Upper lobe of right lung (tissue), 1 donor: ENCODE measurements at regions not wholly inside any gene's neighbourhood (a gene's known extent, or its start where the extent isn't known, plus 50 kb on each side); places are given as distances from the start of the nearest gene placed in this dataset.
"Not testable (repeated sequence)": the region's sequence is repeated elsewhere in the genome, so short reads cannot be mapped to it uniquely, and the experiment has no call there.

Experiments
- ATAC-seq: fragments of 200-7000 bp; cut with Tn5 transposase; one replicate; pipeline ENCODE4 v1.9.1; 2020; ENCODE audit warnings: mild to moderate bottlenecking, moderate library complexity
- DNase-seq: peaks from one replicate; pipeline ENCODE4 v3.0.0-alpha.2; 2020
- H3K27ac ChIP-seq: fragments of 200-600 bp; one replicate; pipeline ENCODE4 v1.8.0; 2022
- H3K27me3 ChIP-seq: fragments of 200-600 bp; one replicate; pipeline ENCODE4 v1.8.0; 2022; ENCODE audit warnings: mild to moderate bottlenecking
- H3K36me3 ChIP-seq: fragments of 200-600 bp; one replicate; pipeline ENCODE4 v1.8.0; 2022
- H3K4me1 ChIP-seq: fragments of 200-600 bp; one replicate; pipeline ENCODE4 v1.8.0; 2022
- H3K4me3 ChIP-seq: fragments of 200-600 bp; one replicate; pipeline ENCODE4 v1.8.0; 2022; ENCODE audit warnings: mild to moderate bottlenecking
- H3K9me3 ChIP-seq: fragments of 200-600 bp; one replicate; pipeline ENCODE4 v1.8.0; 2022
- CTCF ChIP-seq: fragments of 200-600 bp; IDR thresholded peaks from one replicate; pipeline ENCODE4 v1.8.0; 2022; ENCODE audit warnings: antibody characterized with exemption
- intact Hi-C: fragments of 100-400 bp; cut with DNase I; formaldehyde crosslinking; loops from one replicate; pipeline ENCODE4 v1.11.0; 2022
- donor health status: DM: no; HTN: yes; CAD: no; lungs with severe emphysema.

- no peak for TF ChIP-seq CTCF
- Histone ChIP-seq H3K9me3 (no peaks in the 10 kb centered on the region), H3K27ac (no peak overlapping the region), H3K27me3 (no peaks in the 10 kb centered on the region), H3K4me1 (no peaks in the 10 kb centered on the region), H3K36me3 (no peaks in the 10 kb centered on the region), H3K4me3 (no peak overlapping the region)
- ATAC-seq (no peak), DNase-seq (no peak)
- intact Hi-C loops: no loop called here
Observed at GRCh38 chr4:116143198-116143597, 942.2 kb downstream of the TRAM1L1 start.

DNA sequence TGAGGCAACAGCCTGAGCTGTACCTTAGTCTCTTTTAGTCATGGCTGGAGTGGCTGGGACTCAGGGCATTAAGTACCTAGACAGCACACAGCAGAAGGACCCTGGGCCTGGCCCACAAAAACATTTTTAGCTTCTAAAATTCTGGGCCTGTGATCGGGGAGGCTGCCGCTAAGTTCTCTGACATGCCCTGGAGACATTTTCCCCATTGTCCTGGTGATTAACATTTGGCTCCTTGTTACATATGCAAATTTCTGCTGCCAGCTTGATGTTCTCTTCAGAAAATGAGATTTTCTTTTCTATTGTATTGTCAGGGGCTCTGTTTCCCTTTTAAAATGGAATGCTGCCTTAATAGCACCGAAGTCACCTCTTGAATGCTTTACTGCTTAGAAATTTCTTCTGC is 952.4 kb downstream of the TRAM1L1 start:
- no peaks in the 10 kb centered on the region for H3K4me1 ChIP-seq
- no peak for TF ChIP-seq CTCF
- H3K9me3 ChIP-seq: no peaks in the 10 kb centered on the region
- intact Hi-C loops: no loop called here
- H3K27ac ChIP-seq: no peak overlapping the region
- H3K36me3 ChIP-seq: no peaks in the 10 kb centered on the region
- DNase-seq (no peak), ATAC-seq (no peak)
- H3K27me3 ChIP-seq: no peaks in the 10 kb centered on the region
- no peak overlapping the region for H3K4me3 ChIP-seq

DNA sequence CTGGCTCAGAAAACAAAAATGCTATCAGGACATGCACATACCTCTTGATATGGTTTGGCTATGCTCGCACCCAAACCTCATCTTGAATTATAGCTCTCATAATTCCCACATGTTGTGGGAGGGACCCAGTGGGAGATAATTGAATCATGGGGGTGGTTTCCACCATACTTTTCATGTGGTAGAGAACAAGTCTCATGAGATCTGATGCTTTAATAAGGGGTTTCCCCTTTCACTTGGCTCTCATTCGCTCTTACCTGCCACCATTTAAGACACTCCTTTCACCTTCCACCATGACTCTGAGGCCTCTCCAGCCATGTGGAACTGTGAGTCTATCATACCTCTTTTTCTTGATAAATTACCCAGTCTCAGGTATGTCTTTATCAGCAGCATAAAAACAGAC is 958.6 kb downstream of the TRAM1L1 start:
- no peaks in the 10 kb centered on the region for H3K4me1 ChIP-seq
- H3K27me3 ChIP-seq: no peaks in the 10 kb centered on the region
- no peak overlapping the region for H3K27ac ChIP-seq
- DNase-seq (no peak), ATAC-seq (no peak)
- intact Hi-C loops: no loop called here
- TF ChIP-seq CTCF: no peak
- H3K9me3 ChIP-seq: no peaks in the 10 kb centered on the region
- H3K4me3 ChIP-seq: no peak overlapping the region
- no peaks in the 10 kb centered on the region for H3K36me3 ChIP-seq

GRCh38 chr4:116122124-116122523 is 963.3 kb downstream of the TRAM1L1 start:
- intact Hi-C loops: no loop called here
- no peak for ATAC-seq
- TF ChIP-seq CTCF: no peak
- Histone ChIP-seq H3K4me3 (no peak overlapping the region), H3K4me1 (no peaks in the 10 kb centered on the region), H3K27ac (no peak overlapping the region), H3K9me3 (no peaks in the 10 kb centered on the region), H3K27me3 (no peaks in the 10 kb centered on the region), H3K36me3 (no peaks in the 10 kb centered on the region)
- DNase-seq: no peak

- DNase-seq: no peak
- Histone ChIP-seq H3K27ac (no peak overlapping the region), H3K4me1 (no peaks in the 10 kb centered on the region), H3K4me3 (no peak overlapping the region), H3K27me3 (no peaks in the 10 kb centered on the region), H3K36me3 (no peaks in the 10 kb centered on the region), H3K9me3 (no peaks in the 10 kb centered on the region)
- intact Hi-C loops: no loop called here
- no peak for ATAC-seq
- TF ChIP-seq CTCF: no peak
Observed at GRCh38 chr4:116118221-116118620, 967.2 kb downstream of the TRAM1L1 start.

- H3K27me3 ChIP-seq, intact Hi-C loops, DNase-seq, H3K27ac ChIP-seq, H3K4me3 ChIP-seq, H3K36me3 ChIP-seq, H3K4me1 ChIP-seq, ATAC-seq, H3K9me3 ChIP-seq: not testable (repeated sequence)
Observed at GRCh38 chr4:116112861-116113260, 972.5 kb downstream of the TRAM1L1 start.
